ENCODE measurements at regions not wholly inside any gene's neighbourhood (a gene's known extent, or its start where the extent isn't known, plus 50 kb on each side); places are given as distances from the start of the nearest gene placed in this dataset.
"Not testable (repeated sequence)": the region's sequence is repeated elsewhere in the genome, so short reads cannot be mapped to it uniquely, and the experiment has no call there.

GRCh38 chr6:1197309-1197708, 114.6 kb upstream of the FOXQ1 start:
- no peak for DNase-seq

DNA sequence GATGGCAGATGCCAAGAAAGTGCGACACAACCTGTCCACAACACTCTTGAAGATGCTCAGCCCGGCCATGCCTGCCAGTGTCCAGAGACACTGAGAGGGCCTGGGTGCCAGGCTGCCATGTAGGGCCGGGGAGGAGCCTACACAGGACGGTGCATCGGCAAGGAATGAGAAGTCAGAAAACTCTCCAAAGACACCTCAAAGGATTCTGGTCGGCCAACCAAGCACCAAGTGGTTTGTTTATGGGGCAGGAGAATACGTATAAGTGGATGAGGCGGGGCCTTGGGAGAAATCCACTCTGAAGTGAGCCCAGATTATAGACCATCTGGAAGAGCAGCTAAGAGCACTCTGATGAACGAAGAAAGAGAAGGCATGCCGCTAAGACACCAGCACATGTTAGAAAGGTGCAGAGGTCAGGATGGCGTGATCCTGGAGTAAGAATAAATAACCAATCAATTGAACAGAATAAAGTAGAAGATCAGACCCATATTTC, 120.7 kb upstream of the FOXQ1 start:
- DNase-seq: no peak

DNA sequence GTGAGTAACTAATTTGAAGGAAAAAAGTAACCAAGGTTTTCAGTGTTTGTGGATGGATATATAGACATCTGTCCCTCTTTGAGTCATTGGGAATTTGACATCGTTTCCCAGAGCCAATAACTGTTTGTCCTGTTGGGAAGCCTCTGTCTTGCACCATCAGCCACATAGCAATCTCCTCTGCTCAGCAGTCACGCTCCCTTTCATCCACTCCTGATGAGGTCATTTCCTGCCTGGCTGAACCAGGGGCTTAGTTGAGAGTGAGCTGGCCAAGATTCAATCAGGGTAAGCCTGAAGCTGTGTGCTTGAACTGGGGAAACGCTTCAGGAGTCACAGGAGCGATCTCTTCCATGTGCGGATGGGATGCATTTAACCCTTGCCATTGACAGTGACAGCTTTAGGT, 121.5 kb upstream of the FOXQ1 start:
- peak; percentile 22 for DNase-seq

GRCh38 chr6:1188199-1188598, 123.7 kb upstream of the FOXQ1 start:
- no peak for DNase-seq

DNA sequence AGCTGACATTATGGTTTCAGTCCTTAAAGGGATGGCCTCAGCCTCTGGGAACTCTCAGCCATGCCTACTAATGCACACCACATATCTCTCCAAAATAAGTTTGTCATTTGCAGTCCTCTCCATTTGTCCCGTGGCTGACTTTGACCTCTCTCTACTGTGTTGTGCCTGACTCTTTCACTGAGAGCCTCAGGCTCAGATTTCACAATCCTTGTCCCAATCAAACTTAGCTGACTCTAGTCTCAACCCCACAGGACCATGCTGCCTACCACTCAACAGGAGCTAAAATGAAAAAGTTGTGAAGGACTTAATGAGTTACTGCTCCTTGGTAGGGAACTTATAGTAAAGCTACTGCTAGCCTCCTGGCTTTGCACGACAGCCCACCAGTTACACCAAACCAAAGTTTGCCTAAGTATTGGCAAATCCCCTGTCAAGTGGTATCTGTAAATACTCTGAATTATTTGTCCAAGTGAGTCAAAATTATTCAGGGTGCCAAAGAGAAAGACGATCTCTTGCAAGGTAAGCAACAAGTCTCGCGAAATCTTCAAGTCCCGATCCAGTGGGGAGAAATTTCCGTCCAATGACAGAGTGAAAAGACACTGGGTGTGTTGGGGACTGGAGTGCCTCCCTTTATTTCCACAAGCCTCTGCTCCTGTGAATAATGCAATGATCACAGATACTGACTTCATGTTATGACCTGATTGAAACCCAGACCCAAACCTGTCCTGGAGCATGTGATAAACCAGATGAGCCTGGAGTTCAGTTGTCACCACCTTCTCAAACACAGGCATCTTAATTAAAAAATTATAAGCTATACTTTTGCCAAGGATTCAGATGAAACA, 124.4 kb upstream of the FOXQ1 start:
- no peak for DNase-seq

GRCh38 chr6:1184318-1184717, 127.6 kb upstream of the FOXQ1 start:
- no peak for DNase-seq

DNA sequence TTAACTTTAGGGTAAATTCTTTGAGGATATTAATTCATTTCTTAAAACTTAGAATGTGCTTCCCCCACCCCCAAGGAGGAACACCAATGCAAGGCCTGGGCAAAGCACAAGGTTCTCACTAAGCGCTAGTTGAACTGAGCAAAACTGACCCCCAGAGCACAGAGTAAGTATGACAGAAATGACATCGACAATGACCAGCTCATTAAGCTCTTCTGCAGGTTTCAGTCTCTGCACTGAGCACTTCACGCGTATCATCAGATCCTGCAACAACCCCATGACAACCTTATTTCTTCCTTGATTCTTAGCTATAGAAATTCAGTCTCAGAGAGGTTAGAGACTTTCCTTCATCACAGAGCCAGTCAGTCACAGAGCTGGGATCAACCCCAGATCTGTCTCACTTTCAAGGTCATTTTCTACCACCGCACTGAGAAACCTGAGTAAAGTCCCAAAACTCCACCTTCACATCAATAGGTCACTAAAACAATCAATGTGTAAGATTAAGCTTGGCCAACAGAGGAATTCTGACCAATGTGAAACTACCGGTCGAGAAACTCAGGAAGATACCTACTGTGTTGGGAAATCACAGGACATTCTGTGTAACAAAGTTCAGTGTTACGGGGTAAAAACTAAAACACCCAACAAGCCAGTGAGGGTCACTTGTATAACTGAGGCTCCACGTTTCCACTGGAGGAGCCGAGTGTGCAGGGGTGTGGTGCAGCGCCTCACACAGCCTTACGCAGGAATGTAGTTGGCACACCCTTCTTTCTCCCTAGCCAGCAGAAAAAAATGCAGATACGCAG, 129.0 kb upstream of the FOXQ1 start:
- no peak for DNase-seq

GRCh38 chr6:1181939-1182605, 129.8 kb upstream of the FOXQ1 start:
- DNase-seq: no peak

DNA sequence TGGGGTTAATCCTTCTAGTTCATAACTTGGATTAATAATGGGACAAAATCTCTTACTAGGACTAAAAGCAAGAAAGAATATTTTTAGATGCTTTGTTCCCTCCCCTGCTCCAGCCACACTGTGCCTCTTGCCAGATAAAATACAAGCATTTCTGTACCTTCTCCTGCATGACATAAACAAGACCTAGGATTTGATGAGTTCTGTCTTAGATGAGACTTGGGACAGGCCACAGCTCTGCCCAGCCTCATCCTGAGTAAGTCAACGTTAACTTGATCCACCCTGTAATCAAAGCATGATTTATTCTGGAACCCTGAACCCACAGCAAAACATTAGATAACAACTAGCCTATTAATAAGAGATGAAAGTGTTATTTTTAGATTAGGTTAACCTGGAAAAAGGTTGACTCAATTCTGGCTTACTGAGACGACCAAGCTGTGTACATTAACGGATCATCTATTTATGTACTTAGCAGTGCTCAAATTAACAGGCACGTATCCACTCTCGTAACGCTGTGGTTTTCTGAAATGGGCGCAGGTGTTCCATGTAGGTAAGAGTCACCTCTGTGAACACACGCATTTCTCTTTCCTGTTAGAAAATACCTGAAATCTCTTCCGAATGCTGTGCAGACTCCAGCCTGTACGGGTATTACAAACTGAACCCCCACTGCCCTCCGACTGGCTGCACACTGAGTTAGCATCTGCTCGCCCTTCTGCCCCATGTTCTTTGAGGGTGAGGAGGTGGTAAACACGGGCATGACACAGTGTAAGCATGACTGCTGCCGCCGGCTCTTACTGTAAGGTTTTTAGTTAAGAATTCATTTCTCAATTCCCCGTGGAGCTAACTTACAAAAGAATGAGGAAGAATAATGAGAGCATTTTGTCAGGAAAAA, 132.1 kb upstream of the FOXQ1 start:
- no peak for DNase-seq

DNA sequence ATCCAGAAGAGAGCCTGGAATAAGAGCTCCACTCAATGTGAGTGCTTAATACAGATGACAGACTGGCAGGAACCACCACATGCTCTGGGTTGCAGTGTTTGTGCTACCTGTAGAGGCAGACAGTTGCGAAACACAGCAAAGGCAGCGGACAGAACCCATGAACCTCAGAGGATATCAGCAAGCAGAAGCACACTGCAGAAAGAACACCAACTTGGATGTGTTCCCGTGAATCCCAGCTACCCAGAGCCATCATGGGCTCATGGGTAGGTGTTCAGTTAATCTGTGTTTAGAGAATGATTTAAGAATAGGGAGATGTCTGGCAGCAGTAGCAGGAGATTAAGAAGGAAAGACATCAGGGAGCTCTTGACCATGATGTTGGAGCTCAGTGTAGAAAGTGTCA, 133.3 kb upstream of the FOXQ1 start:
- DNase-seq: no peak

- DNase-seq: no peak
Measured at GRCh38 chr6:1176567-1176966, 135.3 kb upstream of the FOXQ1 start.

GRCh38 chr6:1175877-1176276, 136.0 kb upstream of the FOXQ1 start:
- no peak for DNase-seq

DNA sequence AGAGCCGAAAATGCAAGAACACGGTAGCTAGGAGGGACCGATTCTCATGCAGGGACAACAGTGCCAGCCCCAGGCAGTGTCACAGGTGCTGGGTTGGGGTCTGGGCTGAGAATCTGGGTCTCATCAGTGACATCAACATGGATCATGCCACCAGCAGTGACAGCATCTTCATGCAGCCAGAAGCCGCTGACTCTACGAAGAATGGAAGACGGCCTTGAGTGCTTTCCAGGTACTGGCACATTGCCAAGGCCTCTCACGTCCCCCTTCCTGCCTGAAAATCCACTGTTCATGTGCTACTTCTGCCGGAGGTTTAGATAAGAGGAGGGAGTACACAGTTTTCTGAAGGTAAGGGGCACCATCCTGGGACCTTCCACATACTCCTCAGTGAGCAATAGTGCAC, 141.1 kb upstream of the FOXQ1 start:
- DNase-seq: no peak

DNA sequence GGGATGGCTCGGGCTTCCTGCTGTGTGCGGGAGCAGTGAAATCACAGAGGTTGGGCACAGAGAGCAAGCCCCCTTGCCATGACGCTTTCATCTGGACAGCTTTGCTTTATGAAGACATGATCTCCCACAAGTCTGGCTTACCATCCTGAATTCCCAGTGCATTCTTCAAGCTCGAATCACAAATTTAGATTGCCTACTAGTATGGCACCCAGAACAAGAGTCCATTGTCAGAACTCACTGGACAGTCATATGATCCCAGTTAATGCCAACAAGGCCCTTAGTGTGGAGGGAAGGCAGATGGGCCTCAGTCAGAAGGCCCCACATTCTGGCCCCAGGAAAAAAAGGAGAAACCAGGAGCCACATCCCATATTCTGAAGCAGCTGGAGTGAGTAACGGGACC, 147.3 kb upstream of the FOXQ1 start:
- DNase-seq: no peak

- DNase-seq: no peak
Measured at GRCh38 chr6:1163501-1163900, 148.4 kb upstream of the FOXQ1 start.

DNA sequence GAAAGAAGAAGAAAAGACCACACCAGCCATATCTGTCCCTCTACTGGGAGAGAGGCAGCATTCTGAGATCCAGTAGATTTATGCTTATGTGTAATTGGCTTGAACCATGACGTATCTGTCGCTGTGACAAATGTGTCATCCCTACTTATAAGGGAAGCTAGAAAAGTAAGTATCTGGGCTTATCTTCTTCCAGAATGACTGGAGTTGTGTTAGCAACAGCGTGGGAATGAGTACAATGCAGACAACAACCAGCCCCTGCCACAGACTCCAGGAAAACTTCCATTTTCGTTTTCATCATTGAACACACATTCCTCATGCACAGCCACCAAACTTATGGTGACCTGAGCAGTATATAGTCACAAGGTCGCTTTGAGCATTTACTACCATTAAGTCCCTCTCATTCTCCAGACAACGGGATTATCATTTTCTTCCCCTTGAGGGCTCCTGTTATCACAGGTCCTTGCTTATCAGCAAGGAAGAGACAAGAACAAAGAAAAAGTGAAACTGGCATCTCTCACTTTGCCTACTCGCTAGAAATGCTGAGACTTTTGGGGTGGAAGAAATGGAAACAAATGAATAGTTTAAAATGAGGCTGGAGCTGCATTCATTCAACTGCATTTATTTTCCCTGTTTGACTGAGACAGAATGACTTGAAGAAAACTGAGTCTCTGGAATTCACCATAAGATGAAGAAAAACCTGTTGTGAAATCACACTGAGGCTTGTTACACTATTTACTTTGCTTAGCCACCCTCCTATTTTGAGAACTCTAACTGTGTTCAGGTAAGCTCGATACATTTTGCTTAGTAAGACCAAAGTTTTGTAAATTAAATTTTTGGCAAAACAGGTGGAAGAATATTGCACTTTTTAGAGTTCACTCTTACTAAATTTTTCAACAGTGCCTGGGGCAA, 149.3 kb upstream of the FOXQ1 start:
- no peak for DNase-seq

- not testable (repeated sequence) for DNase-seq
Measured at GRCh38 chr6:1156411-1156810, 155.5 kb upstream of the FOXQ1 start.

DNA sequence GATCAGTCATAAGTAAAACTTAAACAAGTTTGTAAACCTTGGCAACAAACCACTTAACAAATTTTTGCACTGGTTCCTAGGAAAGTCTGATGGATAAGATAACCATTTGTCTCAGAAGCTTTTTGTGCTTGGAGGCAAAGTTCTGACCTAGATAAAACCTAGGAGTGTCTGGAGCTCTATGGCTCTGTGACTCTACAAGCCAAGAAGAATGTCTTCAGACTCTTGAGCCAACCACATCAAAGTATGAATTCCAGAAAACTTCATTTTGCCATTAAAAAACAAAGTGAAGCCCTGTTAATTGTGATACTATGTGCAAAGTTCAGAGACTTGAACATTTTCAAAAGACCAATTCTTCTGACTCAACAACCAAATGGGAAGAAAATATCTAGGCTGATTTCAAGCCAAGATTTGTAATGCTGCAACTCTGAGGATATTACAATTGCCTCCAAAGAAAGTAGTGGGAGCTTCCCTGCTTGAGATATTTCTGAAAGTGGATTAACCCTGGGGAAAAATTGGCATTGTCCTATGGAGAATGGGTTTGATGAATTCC, 158.1 kb upstream of the FOXQ1 start:
- no peak for DNase-seq

GRCh38 chr6:1146500-1146899, 165.4 kb upstream of the FOXQ1 start:
- DNase-seq: no peak

- DNase-seq: no peak
Measured at GRCh38 chr6:1145768-1146218, 166.1 kb upstream of the FOXQ1 start.
